GM19025 (cell line): ENCODE measurements at regions not wholly inside any gene's neighbourhood (a gene's known extent, or its start where the extent isn't known, plus 50 kb on each side); places are given as distances from the start of the nearest gene placed in this dataset.

Experiments used
- ATAC-seq: cut with Tn5 transposase; IDR thresholded peaks from one replicate; pipeline ENCODE4 v1.9.1; 2021; ENCODE audit warnings: mild to moderate bottlenecking, low read depth, moderate library complexity; ENCODE audit not compliant: unreplicated experiment

DNA sequence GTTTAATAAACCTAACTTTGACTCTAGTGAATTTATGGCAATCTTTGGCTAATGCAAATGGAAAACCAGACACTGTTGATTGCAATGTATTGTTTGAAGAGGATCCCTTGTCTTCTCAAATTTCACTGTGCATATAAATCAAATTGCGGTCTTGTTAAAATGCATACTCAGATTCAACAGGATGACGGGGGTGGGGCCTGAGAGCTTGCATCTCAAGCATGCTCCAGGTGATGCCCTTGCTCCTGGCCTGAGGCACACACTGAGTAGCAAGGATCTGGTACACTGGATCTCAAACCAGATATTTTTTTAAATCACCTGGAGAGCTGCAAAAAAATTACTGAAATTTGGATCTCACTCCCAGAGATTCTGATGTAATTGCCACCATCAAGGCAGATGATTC lies 463.7 kb downstream of the DNAH5 start:
- ATAC-seq: no peak

DNA sequence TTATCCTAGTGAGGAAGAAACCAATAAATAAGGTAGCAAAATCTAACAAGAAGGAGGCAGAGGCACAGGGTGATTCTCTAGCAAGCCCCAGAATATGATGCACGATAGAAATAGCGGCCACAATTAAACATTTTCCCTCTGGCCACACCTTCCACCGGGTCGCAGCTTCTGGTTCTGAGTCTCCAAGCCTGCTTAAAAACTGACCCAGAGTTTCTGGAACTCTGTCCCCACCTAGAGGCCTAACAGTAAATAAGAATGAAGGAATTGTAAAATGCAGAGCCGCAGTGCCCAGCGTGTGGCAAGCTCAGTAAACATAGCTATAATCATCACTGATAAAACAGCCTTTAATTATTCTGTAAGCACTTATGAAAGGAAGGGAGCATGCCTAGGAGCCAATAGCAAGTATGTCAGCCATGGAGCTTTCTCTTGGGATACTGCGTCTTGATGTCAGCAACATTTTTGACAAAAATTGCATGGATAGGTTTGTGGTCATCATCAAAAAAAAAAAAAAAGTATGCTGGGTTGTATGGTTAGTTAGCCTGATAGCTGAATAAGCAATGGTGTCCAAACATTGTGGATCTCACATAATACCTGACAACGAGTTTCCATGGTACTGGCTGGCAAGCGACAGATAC lies 465.5 kb downstream of the DNAH5 start:
- ATAC-seq: no peak

DNA sequence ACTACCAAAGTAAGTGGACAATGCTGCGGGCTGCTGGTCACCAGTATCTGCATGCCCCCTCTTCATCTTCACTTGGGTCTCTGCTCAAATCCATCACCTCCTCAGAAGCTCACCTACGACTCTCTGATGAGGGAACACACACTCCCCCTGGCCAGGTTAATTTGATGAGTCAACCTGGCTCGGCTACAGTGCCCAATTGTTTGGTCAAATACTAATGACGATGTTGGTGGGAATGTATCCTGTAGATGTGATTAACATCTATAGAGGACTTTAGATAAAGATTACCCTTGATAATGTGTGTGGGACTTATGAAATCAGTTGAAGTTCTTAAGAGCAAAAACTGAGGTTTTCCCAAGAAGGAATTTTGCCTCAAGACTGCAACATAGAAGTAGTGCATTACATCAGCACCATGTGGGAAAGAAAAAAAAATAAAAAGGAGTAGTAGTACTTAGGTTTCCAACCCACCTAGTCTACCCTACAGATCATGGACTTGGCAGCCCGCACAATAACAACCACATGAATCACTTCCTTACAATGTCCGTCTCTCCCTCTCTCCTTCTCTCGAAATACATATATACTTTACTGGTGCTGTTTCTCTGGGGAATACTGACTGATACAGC lies 467.3 kb downstream of the DNAH5 start:
- ATAC-seq: no peak

DNA sequence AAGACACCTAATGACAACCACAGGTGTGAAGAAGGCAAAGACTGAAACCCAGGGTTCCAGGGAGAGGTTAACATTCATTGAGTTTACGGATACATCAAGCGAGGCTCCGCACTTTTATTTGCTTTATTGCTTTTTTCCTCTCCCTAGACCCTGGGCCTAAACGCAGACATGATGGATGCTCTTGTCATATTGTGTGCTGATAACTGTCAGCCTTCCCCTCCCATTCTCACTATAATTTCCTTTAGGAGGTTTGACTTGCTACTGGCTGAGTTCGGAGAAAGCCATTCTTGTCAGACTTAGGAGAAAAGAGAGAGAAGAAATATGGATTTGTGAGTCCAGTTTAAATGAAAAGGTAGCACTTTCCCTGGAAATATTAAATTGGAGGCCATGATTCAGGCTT lies 471.6 kb downstream of the DNAH5 start:
- ATAC-seq: no peak

DNA sequence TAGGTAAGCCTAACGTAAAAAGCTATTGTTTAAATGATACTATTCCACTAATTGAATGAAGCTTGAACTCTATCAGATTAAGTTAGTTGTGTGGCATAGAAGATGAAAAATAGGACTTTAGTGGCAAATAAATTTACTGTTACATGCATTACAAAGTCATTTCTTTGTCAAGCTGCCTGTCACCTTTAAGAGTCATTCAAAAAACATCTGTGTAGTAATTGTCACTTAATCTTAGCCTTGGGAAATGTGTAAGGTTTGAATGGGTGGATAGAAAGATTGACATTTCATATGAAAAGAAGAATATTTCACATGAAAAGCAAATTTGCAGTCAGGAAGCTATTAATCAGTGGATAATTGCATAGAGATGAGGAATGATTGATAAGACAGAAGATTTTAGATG lies 473.5 kb downstream of the DNAH5 start:
- ATAC-seq: no peak

DNA sequence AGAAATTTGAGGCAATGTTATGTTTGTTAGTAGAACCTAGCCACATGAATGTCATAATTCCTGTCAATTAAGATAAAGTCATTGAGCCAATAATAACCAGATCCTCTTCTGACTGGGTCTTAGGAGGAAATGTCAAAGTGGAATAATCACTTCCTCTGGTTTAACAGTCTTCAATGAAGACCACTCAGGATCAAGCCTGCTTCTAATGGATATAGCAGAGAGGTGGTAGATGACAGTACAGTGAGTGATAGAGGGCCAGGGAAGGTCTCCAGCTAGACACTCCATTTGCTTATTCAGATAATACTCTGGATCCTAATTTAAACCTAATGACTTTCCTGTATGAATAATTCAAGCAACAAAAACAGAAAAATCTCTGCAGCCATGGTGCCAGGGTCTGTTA lies 474.2 kb downstream of the DNAH5 start:
- no peak for ATAC-seq

DNA sequence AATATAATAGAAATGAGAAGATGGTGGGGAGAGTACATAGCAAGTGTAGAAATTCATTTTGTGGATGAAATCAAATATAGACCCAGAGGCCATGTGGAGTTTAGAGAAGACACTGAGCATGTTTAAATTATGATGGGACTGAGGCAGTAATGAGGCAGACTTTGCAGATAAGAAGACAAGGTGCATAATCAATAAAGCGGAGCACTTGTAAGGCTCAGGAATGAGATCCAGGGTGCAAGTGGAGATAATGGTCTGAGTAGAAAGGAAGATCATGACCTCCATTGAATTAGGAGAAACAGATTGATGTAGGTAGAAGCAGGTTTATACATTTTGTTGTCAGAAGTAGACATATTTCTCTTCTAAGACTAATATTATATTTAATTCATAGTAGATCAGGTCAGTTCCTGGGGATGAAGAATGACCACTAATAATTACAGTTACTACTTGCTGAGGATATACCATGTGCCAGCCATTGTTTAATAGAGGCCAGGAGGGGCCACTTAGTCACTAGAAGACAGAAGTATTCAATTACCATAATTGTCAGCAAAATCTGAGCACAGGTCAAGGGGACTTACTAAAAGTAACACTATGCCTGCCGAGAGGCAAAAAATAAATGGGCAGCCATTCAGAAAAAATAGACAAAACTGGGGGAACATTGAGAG lies 479.8 kb downstream of the DNAH5 start:
- ATAC-seq: no peak

DNA sequence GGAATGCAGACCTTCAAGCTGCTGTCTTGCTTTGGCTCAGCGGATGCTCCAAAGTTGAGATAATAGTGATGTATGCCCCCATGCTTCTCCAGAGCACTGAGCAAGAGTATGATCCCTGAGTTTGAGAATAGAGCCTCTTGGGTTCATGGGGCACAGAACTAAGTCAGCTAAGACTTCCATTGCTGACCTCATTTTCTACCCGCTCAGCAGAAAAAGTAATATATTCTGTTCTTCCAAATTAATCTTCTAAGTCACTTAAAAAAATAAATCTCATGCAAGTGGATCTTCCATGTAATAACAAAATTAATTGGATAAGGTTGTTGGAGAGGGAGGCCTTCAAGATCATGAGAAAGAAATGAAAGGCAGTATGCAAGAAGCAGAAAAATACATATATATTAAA lies 483.9 kb downstream of the DNAH5 start:
- no peak for ATAC-seq

DNA sequence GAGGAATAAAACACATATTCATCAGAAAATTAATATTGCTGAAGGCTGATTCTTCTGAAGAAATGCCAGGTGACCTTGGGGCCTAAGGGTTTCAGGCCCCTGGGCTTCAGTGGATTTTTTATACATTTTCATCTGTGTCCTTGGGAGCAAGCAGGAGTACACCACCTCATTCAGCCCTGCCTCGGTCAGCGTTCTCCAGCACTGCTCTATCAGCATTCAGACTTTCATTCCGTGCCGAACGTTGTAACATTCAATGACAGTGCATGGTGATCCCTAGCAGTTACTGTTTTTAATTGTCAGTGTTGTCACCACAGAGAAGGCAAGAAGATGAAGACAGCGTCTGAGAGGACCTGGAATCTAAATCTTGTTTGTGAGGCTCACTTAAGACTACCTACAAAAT lies 490.4 kb downstream of the DNAH5 start:
- ATAC-seq: no peak

DNA sequence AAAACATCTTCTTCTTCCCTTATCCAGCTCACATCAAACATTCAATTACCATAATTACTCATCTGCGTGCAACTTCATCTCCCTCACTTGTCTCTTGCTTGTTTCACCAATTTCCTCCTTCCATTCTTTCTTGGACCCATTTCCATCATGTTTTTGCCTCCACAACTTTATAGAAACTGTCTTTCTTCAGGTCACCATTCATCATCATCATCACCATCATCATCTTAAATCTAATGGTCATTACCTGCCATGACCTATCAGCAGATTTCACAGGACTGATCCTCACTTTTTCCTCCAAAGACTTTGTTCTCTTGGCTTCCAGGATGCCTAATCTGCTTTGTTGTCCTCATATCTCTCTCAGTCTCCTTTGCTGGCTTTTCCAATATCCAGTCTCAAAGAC lies 495.6 kb downstream of the DNAH5 start:
- ATAC-seq: no peak

DNA sequence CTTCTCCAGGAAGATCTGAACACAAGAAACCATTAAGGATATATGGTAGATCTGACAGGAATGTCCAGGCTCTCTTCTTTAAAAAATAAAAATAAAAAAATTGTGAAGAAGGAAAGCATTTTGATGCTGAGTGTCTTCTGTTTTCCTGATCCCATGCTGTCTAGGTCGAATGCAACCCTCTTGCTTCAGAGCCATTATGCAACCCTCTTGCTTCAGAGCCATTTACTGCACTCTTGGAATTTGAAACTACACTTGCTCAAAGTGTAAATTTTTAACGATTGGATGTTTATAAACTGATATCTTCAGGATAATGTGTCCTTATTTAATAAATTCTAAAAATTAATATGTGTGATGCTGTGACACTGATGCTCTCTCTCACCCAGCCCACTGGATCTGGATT lies 505.1 kb downstream of the DNAH5 start:
- ATAC-seq: no peak

DNA sequence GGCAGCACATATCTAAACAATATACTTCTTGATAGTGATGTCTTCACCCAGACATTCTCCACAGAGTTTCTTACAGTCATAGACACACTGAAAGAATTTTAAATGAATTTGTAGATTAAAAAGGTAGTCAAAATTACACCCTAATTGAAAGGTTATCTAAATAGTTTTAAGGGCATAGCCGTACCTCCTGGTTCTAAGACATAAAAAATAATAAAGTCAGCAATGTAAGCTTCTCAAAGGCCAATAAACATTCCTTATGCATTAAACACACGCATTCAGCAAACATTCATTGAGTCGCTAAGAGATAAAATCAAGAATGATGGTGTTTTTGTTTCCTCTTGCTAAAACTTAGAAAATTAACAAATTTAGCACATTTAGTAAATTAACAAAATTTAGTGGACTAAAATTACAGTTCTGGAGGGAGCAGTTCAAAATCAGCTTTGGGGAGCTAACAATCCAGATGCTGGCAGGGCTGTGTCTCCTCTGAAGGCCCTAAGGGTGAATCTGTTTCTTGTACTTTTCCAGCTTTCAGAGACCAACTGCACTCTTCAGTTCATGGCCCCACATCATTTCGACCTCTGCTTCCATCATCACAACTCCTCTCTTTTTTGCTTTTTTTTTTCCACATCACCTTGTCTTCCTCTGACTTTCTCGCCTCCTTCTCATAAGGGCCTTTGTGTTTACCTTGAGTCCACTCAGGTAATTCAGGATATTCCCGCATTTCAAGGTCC lies 516.5 kb downstream of the DNAH5 start:
- no peak for ATAC-seq

DNA sequence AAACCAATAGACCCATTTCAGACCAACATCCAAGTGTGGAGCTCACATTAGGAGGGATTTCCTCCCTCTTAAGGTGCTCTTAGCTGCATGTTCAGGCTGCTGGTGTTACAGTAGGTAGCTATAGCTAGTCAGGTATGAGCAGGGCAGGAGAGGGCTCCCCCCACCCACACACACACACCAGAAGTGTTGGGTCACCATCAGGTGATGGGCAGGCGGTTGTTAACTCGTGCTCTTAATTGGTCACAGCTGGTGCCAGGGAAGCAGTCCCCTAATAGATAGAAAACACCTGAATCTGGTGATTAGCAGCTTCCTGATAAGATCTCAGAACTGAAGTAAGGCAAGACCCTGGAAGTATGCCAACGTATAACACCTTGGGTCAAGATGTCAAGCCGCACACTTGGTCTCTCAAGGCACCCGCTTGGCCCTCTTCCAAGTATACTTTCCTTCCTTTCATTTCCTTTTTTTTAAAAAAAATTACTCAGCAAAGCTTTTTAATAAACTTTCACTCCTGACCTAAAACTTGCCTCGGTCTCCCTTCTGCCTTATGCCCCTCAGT lies 532.4 kb downstream of the DNAH5 start:
- ATAC-seq: no peak

DNA sequence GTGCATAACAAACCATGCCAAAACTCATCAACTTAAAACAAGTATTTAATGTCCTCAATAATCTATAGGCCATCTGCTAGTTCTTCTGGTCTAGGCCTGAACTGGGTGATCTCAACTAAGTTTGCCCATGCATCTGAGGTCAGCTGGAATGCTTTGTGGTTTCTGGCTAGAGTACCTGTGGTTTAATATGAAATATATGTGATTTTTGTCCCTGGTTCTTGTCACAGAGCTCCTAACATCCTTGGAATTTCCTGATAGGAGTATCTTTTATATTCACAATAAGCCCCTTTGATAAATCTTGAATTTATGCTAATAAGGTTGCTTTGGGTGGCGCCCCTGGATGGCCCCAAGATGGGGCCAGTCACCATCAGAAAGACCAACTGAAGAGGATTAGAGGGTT lies 535.9 kb downstream of the DNAH5 start:
- no peak for ATAC-seq

DNA sequence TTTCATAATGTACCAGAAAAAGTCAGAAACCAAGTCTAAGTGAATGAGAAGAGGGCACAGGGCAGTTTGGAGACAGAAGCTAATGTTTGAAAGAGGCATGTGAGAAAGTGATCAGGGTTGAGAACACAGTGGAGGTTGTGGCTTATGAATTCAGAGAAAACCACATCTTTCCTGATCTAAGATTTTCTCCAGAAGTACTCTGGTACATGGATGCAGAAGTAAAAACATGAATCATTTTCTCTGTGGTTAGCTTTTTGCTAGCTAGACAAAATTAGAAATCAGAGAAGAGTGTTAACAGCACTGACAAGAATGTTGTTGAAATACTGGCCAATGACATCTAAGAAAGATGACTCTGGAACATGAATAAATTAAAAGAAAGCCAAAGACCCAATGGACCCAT lies 541.1 kb downstream of the DNAH5 start:
- no peak for ATAC-seq

DNA sequence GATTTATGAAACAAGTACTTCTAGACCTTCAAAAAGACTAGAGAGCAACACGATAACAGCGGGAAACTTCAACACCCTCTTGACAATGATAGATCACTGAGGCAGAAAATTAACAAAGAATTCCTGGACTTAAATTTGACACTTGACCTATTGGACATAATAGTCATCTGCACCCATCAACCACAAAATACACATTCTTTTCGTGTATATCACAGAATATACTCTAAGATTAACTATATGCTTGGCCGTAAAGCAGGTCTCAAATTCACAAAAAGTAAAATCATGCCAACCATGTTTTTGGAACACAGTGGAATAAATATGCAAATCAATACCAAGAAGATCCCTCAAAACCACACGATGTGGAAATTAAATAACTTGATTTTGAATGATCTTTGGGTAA lies 559.4 kb downstream of the DNAH5 start:
- no peak for ATAC-seq

DNA sequence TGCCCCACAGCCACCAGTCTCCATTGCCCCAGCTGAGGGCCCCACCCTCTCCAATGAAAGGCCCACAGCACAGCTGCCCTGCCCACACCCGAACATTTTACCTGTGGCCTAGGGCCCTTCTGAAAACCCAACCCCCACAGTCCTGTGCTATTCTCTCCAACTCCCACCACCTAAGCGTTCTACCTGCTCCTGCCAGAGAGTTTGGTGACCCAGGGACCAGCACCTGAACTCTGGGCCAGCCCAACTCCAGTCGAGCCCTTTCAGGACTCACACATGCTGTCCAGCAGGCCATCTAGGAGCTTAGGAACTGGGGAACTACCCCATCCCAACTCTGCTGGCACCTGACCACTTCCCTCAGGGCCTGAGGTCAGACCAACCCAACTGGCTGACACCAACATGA lies 562.3 kb downstream of the DNAH5 start:
- ATAC-seq: no peak

DNA sequence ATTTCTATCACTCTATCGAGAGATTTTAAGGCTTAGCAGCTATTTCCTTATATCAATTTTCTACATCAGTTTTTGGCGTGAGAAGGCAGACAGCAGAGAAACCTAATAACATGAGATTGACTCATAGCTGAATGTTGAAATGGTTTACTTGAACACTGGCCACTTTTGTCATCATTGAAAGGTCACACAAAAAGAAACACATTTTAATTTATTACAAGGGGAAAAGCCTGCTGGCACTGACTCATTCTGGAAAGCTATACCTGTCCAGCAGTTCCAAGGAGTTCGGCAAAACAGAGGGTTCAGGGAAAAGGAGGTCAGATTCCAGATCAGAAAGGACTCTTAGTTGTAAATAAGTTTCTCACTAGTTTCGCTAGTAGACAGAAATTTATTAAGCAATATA lies 566.4 kb downstream of the DNAH5 start:
- ATAC-seq: no peak

DNA sequence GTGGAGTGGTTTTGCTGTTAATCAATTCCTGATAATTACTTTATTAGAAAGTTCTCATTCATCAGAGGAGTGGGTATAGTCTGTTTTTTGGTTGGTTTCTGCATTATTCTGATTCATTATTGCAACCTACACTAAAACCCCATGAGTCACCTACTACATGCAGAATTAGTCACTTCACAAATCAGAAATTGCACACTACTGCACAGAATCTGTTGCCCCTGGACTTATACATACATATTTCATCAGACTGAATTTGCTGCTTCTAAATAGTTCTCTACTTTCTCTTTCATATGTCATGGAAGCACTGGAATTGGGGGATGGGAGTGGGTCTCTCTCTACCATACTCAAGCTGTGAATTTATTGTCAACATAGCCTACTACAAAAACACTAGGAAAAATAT lies 585.1 kb downstream of the DNAH5 start:
- ATAC-seq: no peak

DNA sequence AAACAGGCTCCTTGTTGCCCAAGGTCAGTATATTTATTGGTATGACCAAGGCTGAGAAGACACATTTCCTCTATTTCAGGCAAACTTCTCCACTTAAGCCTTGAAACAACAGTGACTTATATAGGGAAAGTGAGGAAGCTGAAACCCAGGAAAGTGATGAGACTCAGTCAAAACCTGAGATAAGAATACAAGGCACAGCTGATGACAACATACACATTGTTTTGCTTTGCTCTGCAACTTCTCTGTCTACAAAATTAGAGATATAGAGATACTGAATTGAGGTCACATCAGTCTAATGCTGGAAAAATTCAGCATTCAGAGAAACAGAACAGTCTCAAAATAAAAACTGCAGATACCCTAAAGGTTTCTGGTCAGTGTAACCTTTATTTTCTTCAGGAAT lies 586.1 kb downstream of the DNAH5 start:
- ATAC-seq: no peak

DNA sequence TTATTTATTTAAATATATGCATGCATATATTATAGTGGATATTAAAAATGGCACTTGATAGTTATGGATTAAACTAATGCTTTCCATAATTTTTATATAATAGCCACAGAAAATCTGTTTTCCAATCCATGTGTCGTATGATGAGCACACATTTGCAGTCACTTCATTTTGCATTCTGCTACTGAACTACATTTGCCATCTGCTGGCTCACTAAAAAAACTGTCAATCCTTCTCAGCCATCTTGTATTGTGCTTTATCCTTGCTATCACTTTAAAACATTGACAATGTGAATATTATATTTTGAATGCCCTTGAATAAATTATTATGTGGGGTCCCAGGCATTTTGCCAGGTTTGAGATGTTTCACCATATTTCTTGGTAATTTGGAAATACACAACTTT lies 586.6 kb downstream of the DNAH5 start:
- no peak for ATAC-seq
